MM.1S (cell line): ENCODE measurements at regions not wholly inside any gene's neighbourhood (a gene's known extent, or its start where the extent isn't known, plus 50 kb on each side); places are given as distances from the start of the nearest gene placed in this dataset.

ENCODE experiments used
- DNase-seq: peaks from one replicate; pipeline ENCODE4 v3.0.0-alpha.2; 2015
- H2AFZ ChIP-seq: fragments of 300-600 bp; sonication (generic); 2 replicates; pipeline ENCODE4 v1.6.0; 2016; ENCODE audit warnings: antibody characterized with exemption, low read length
- H3F3A ChIP-seq: fragments of 300-600 bp; sonication (generic); 2 replicates; pipeline ENCODE4 v1.6.1; 2016; ENCODE audit warnings: mild to moderate bottlenecking, antibody characterized with exemption, low read length, moderate library complexity, mixed read lengths; ENCODE audit not compliant: insufficient read depth
- H3K27ac ChIP-seq: fragments of 300-600 bp; sonication (generic); 2 replicates; pipeline ENCODE4 v1.5.1; 2016; ENCODE audit warnings: mild to moderate bottlenecking, low read length
- H3K27me3 ChIP-seq: fragments of 300-600 bp; sonication (generic); replicated peaks from 2 replicates; pipeline ENCODE4 v1.6.0; 2016; ENCODE audit warnings: low read length; ENCODE audit not compliant: insufficient read depth
- H3K36me3 ChIP-seq: fragments of 300-600 bp; sonication (generic); replicated peaks from 2 replicates; pipeline ENCODE4 v1.6.1; 2016; ENCODE audit warnings: mild to moderate bottlenecking, low read length, mixed read lengths; ENCODE audit not compliant: insufficient read depth
- H3K4me1 ChIP-seq: fragments of 300-600 bp; sonication (generic); 2 replicates; pipeline ENCODE4 v1.6.1; 2016; ENCODE audit warnings: low read length, mixed read lengths
- H3K4me2 ChIP-seq: fragments of 300-600 bp; sonication (generic); 2 replicates; pipeline ENCODE4 v1.6.0; 2016; ENCODE audit warnings: low read depth, low read length
- H3K4me3 ChIP-seq: fragments of 300-600 bp; sonication (generic); 2 replicates; pipeline ENCODE4 v1.5.1; 2016; ENCODE audit warnings: low read length, mixed read lengths
- H3K79me2 ChIP-seq: fragments of 300-600 bp; sonication (generic); 2 replicates; pipeline ENCODE4 v1.6.1; 2016; ENCODE audit warnings: mixed run types, low read length, mixed read lengths
- H3K9ac ChIP-seq: fragments of 300-600 bp; sonication (generic); 2 replicates; pipeline ENCODE4 v1.6.1; 2016; ENCODE audit warnings: low read length, mixed read lengths
- H3K9me2 ChIP-seq: fragments of 300-600 bp; sonication (generic); replicated peaks from 2 replicates; pipeline ENCODE4 v1.6.1; 2016; ENCODE audit warnings: mild to moderate bottlenecking, low read length, mixed read lengths; ENCODE audit not compliant: insufficient read depth
- H3K9me3 ChIP-seq: fragments of 300-600 bp; sonication (generic); replicated peaks from 2 replicates; pipeline ENCODE4 v1.6.1; 2016; ENCODE audit warnings: mild to moderate bottlenecking, low read length, mixed read lengths; ENCODE audit not compliant: insufficient read depth
- H4K20me1 ChIP-seq: fragments of 300-600 bp; sonication (generic); 2 replicates; pipeline ENCODE4 v1.6.1; 2016; ENCODE audit warnings: mild to moderate bottlenecking, low read length, moderate library complexity, mixed read lengths; ENCODE audit not compliant: insufficient read depth
- EZH2 ChIP-seq: fragments of 300-600 bp; sonication (generic); optimal IDR thresholded peaks from 2 replicates; pipeline ENCODE3; 2017; ENCODE audit warnings: low read depth, mild to moderate bottlenecking, antibody characterized with exemption, low read length, mixed read lengths
- EZH2phosphoT487 ChIP-seq: fragments of 300-600 bp; sonication (generic); IDR thresholded peaks from 2 replicates; pipeline ENCODE4 v1.6.1; 2018; ENCODE audit warnings: antibody characterized with exemption, low read length
- TF ChIP-seq, protein P1 (sequence below): fragments of 300-600 bp; sonication (generic); IDR thresholded peaks from 2 replicates; pipeline ENCODE4 v1.5.1; 2016; ENCODE audit warnings: antibody characterized with exemption, low read length, mixed read lengths

DNA sequence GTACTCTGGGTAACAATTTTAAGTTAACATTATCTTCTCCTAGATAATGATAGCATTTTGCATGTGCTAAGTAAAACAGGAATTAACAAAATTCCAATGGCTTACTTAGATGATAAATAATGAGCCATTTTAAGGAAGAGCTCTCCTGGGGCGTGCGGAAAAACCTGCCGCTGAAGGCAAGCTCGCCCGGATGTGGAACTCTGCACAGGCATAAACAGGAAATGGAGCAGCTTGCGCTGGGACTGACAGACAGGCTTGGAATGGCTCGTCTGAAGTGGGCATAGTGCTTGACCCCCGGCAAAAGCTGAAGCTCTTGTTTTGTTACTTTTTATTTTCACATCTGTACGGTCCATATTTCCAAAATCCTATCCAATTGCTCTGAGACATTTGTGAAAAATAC is 169.2 kb downstream of the ZNF281 start:
- Histone ChIP-seq H3K9ac (no peak overlapping the region), H4K20me1 (no peaks in the 10 kb centered on the region), H3K36me3 (no peaks in the 10 kb centered on the region), H3K4me2 (no peak overlapping the region), H3F3A (no peaks in the 10 kb centered on the region), H3K27me3 (no peaks in the 10 kb centered on the region), H3K4me1 (no peaks in the 10 kb centered on the region), H3K27ac (no peak overlapping the region), H3K9me3 (no peaks in the 10 kb centered on the region), H3K9me2 (no peaks in the 10 kb centered on the region), H3K79me2 (no peaks in the 10 kb centered on the region), H3K4me3 (no peak overlapping the region), H2AFZ (no peak overlapping the region)
- TF ChIP-seq EZH2 (no peak), EZH2phosphoT487 (no peak)
- TF ChIP-seq, protein P1, sequence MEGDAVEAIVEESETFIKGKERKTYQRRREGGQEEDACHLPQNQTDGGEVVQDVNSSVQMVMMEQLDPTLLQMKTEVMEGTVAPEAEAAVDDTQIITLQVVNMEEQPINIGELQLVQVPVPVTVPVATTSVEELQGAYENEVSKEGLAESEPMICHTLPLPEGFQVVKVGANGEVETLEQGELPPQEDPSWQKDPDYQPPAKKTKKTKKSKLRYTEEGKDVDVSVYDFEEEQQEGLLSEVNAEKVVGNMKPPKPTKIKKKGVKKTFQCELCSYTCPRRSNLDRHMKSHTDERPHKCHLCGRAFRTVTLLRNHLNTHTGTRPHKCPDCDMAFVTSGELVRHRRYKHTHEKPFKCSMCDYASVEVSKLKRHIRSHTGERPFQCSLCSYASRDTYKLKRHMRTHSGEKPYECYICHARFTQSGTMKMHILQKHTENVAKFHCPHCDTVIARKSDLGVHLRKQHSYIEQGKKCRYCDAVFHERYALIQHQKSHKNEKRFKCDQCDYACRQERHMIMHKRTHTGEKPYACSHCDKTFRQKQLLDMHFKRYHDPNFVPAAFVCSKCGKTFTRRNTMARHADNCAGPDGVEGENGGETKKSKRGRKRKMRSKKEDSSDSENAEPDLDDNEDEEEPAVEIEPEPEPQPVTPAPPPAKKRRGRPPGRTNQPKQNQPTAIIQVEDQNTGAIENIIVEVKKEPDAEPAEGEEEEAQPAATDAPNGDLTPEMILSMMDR = no peak
- no peak for DNase-seq

DNA sequence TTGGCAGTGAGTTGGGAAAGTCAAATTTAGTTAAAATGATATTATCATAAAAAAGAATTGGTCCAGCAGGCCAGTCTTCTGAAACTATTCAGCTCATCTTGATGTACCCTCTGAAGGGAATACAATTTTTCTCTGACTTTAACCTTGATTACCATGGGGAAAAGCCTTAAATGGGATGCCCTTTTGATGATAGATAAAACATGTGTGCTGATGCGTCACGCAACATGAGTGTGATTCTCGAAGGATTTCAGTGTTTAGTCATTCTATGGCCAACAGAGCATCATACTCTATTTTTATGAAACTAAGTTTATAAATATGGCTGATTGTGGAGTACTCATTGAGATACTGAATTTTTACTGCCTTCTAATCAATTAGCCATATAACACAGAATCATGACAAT is 171.5 kb downstream of the ZNF281 start:
- no peak for DNase-seq
- Histone ChIP-seq H3K36me3 (no peaks in the 10 kb centered on the region), H4K20me1 (no peaks in the 10 kb centered on the region), H3K4me1 (no peaks in the 10 kb centered on the region), H3K4me2 (no peak overlapping the region), H3K9me3 (no peaks in the 10 kb centered on the region), H3K27me3 (no peaks in the 10 kb centered on the region), H3K9ac (no peak overlapping the region), H3K27ac (no peak overlapping the region), H2AFZ (no peak overlapping the region), H3K4me3 (no peak overlapping the region), H3K9me2 (no peaks in the 10 kb centered on the region), H3K79me2 (no peaks in the 10 kb centered on the region), H3F3A (no peaks in the 10 kb centered on the region)
- TF ChIP-seq, protein P1 = no peak
- TF ChIP-seq EZH2 (no peak), EZH2phosphoT487 (no peak)

DNA sequence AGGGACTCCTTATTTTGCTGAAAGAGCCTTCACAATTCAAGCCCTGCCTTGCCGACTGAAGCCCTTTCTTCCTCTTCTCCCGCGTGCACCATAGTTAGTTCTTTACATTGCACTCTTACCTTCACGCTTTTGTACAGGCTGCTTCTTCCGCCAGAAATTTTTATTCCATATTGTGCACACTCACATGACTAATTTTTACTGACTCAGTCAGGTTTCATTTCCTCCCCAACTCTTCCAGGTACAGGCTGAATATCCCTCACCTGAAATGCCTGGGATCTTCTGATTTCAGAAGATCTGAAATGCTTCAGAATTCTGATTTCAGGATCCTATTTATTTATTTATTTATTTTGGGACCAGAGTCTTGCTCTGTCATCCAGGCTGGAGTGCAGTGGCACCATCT is 172.8 kb downstream of the ZNF281 start:
- H3K79me2 ChIP-seq = no peaks in the 10 kb centered on the region
- no peak overlapping the region for H3K27ac ChIP-seq
- H3K4me2 ChIP-seq = no peak overlapping the region
- no peaks in the 10 kb centered on the region for H3K4me1 ChIP-seq
- H3K9me3 ChIP-seq = no peaks in the 10 kb centered on the region
- no peaks in the 10 kb centered on the region for H4K20me1 ChIP-seq
- no peak for DNase-seq
- H2AFZ ChIP-seq = no peak overlapping the region
- no peaks in the 10 kb centered on the region for H3K36me3 ChIP-seq
- H3K27me3 ChIP-seq = no peaks in the 10 kb centered on the region
- TF ChIP-seq, protein P1 = no peak
- no peak for TF ChIP-seq EZH2
- TF ChIP-seq EZH2phosphoT487 = no peak
- no peak overlapping the region for H3K9ac ChIP-seq
- H3F3A ChIP-seq = no peaks in the 10 kb centered on the region
- H3K9me2 ChIP-seq = no peaks in the 10 kb centered on the region
- H3K4me3 ChIP-seq = no peak overlapping the region

DNA sequence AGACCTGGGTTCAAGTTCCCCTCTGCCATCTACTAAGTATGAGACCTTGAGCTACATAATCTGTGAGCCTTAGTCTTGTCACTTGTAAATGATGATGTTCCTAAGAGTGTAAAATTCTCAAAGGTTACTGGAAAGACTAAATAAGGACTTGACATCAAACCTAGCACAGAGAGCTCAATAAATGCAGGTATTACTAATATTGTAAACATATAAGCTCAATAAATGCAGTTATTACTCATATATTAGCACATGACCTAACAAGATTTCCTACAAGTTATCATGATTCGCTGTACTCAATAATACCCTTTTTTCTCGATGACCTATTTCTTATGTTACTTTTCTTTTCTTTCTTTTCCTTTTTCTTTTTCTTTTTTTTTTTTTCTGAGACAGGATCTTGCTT is 174.9 kb downstream of the ZNF281 start:
- Histone ChIP-seq H2AFZ (no peak overlapping the region), H3K79me2 (no peaks in the 10 kb centered on the region), H3K4me3 (no peak overlapping the region), H4K20me1 (no peaks in the 10 kb centered on the region), H3K4me2 (no peak overlapping the region), H3K9ac (no peak overlapping the region), H3K36me3 (no peaks in the 10 kb centered on the region), H3K27ac (no peak overlapping the region), H3K27me3 (no peaks in the 10 kb centered on the region), H3K4me1 (no peaks in the 10 kb centered on the region), H3K9me2 (no peaks in the 10 kb centered on the region), H3K9me3 (no peaks in the 10 kb centered on the region), H3F3A (no peaks in the 10 kb centered on the region)
- no peak for DNase-seq
- TF ChIP-seq EZH2 = no peak
- no peak for TF ChIP-seq EZH2phosphoT487
- TF ChIP-seq, protein P1 = no peak
